ENCODE measurements at regions not wholly inside any gene's neighbourhood (a gene's known extent, or its start where the extent isn't known, plus 50 kb on each side); places are given as distances from the start of the nearest gene placed in this dataset.

DNA sequence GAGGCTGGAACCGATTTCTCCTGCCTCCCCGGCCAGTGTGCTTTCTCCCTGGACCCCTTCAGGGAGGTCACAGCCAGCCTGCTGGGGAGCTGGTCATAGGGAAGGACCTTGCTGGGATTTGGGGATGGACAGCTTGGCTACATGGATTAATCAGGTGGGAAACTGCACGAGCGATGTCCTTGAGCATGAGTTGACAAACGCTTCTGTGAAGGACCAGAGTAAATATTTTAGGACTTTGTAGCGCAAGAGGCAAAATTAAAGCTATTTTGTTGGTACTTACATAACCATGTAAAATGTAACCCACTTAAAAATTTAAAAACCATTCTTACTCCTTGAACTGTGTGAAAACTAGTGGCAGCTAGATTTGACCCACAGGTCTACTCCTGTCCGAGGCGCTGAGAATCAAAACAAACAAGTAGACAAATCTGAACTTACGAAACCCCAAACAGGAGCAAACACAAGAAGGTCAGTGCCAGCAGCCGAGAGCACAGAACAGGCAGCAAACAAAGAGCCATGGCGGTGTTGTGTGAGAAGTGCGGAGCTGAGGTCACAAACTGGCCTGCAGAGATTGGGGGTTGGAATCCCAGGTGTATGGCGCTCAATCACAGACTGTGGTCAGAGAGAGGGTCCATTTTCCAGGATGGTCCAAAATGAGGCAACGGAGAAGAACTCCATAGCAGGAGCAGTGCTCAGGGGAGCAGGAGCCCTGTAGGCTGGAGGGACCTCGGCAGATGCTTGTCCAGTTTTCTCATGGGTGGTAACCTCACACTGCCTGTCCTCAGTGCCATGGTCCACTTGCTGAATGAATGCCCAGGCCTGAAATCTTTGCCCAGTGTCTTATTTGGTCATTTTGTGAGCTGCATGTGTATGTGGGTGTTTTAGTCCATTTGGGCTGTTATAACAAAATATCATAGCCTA, 79.2 kb upstream of the CLMN start:
- no TSS peak for BruUV-seq (replicated peaks)
- ChIA-PET POLR2A (no interaction called here), SMC1A (ENCODE audit: uncharacterized antibody, unreplicated experiment) (interaction anchor here (0.6 to 1.1 kb wide), 2 partner anchors 36 to 458 kb away, joined by 3 to 4 read pairs; no protein-coding TSS in a partner anchor), CTCF (no interaction called here), RAD21 (ENCODE audit: unreplicated experiment) (no interaction called here)
- Histone ChIP-seq H3K4me2 (ENCODE audit: control insufficient read depth, insufficient read depth) (no peak overlapping the region), H3K27me3 (replicated peaks in 1 of 2; ENCODE audit: control insufficient read depth in 2 of 2, insufficient read depth in 2 of 2, low read length in 1 of 2) (no peaks in the 10 kb centered on the region), H3K79me2 (ENCODE audit: control insufficient read depth, insufficient read depth, low read length) (no peaks in the 10 kb centered on the region), H2AFZ (ENCODE audit: control insufficient read depth, low read depth, low read length) (no peak overlapping the region), H3K36me3 (ENCODE audit: control insufficient read depth in 2 of 2, insufficient read depth in 2 of 2, low read length in 1 of 2) (no peaks in the 10 kb centered on the region), H4K20me1 (ENCODE audit: control insufficient read depth, insufficient read depth) (no peaks in the 10 kb centered on the region), H3K9me3 (replicated peaks; ENCODE audit: control insufficient read depth, insufficient read depth, low read length) (no peaks in the 10 kb centered on the region), H3K27ac (ENCODE audit: control insufficient read depth, insufficient read depth) (no peak overlapping the region), H3K4me3 (no peak overlapping the region), H3K4me1 (ENCODE audit: control insufficient read depth, insufficient read depth, low read length) (peaks cover 8% of the 10 kb centered on the region), H3K9ac (ENCODE audit: control insufficient read depth, insufficient read depth, low read length) (no peak overlapping the region)
- ATAC-seq = no peak
- in situ Hi-C loops (cut with MboI) = loop anchor here (25.0 kb wide), 1 partner anchor 712 kb away; no protein-coding TSS in a partner anchor
- no peak for DNase-seq (ENCODE audit: low read depth, low spot score)
- intact Hi-C loops (cut with micrococcal nuclease; ENCODE audit: unreplicated experiment) = no loop called here
- FAIRE-seq = no peak
- WGBS (ENCODE audit: insufficient coverage, insufficient replicate concordance, low lambda C conversion rate, missing lambda C conversion rate) = 85% methylated on average over 15 of the region's 15 CpGs
- TF ChIP-seq, protein P1, sequence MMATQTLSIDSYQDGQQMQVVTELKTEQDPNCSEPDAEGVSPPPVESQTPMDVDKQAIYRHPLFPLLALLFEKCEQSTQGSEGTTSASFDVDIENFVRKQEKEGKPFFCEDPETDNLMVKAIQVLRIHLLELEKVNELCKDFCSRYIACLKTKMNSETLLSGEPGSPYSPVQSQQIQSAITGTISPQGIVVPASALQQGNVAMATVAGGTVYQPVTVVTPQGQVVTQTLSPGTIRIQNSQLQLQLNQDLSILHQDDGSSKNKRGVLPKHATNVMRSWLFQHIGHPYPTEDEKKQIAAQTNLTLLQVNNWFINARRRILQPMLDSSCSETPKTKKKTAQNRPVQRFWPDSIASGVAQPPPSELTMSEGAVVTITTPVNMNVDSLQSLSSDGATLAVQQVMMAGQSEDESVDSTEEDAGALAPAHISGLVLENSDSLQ (IDR thresholded peaks at IDR 0.05) = no peak
- no peak for TF ChIP-seq FOXM1 (IDR thresholded peaks at IDR 0.05; ENCODE audit: low read depth, low read length)
- TF ChIP-seq, protein P2, sequence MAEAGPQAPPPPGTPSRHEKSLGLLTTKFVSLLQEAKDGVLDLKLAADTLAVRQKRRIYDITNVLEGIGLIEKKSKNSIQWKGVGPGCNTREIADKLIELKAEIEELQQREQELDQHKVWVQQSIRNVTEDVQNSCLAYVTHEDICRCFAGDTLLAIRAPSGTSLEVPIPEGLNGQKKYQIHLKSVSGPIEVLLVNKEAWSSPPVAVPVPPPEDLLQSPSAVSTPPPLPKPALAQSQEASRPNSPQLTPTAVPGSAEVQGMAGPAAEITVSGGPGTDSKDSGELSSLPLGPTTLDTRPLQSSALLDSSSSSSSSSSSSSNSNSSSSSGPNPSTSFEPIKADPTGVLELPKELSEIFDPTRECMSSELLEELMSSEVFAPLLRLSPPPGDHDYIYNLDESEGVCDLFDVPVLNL (IDR thresholded peaks at IDR 0.05; ENCODE audit: low read depth, low read length) = no peak

DNA sequence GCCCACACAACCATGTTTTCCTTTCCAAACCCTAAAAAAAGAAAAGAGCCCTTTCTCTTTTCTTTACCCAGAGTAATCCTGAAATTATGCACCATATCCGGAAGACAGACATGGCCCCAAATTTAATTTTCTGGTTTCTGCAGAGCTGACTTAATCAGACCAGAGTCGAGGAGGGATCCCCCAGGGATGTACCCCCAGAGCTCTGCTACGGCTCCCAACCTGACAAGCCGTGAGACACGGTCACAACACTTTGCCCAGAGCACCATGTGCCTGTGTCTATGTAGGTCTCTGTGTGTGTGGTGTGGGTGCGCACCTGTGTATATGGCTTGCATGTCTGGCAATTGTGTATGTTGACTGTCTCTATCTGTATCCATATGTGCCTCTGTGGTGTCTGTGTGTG, 77.6 kb upstream of the CLMN start:
- BruUV-seq (replicated peaks) = no TSS peak

More for the DNA sequence above, 77.6 kb upstream of the CLMN start:
- intact Hi-C loops (cut with micrococcal nuclease; ENCODE audit: unreplicated experiment) = no loop called here
- Histone ChIP-seq H3K9me3 (replicated peaks; ENCODE audit: control insufficient read depth, insufficient read depth, low read length) (no peaks in the 10 kb centered on the region), H3K4me3 (no peak overlapping the region), H2AFZ (ENCODE audit: control insufficient read depth, low read depth, low read length) (no peak overlapping the region), H3K79me2 (ENCODE audit: control insufficient read depth, insufficient read depth, low read length) (no peaks in the 10 kb centered on the region), H3K27ac (ENCODE audit: control insufficient read depth, insufficient read depth) (no peak overlapping the region), H3K27me3 (replicated peaks in 1 of 2; ENCODE audit: control insufficient read depth in 2 of 2, insufficient read depth in 2 of 2, low read length in 1 of 2) (no peaks in the 10 kb centered on the region), H4K20me1 (ENCODE audit: control insufficient read depth, insufficient read depth) (no peaks in the 10 kb centered on the region), H3K9ac (ENCODE audit: control insufficient read depth, insufficient read depth, low read length) (no peak overlapping the region), H3K4me2 (ENCODE audit: control insufficient read depth, insufficient read depth) (no peak overlapping the region), H3K4me1 (ENCODE audit: control insufficient read depth, insufficient read depth, low read length) (peaks cover 8% of the 10 kb centered on the region), H3K36me3 (ENCODE audit: control insufficient read depth in 2 of 2, insufficient read depth in 2 of 2, low read length in 1 of 2) (no peaks in the 10 kb centered on the region)
- ChIA-PET POLR2A (no interaction called here), RAD21 (ENCODE audit: unreplicated experiment) (no interaction called here), CTCF (no interaction called here), SMC1A (ENCODE audit: uncharacterized antibody, unreplicated experiment) (no interaction called here)
- TF ChIP-seq NFYB (IDR thresholded peaks at IDR 0.05; ENCODE audit: insufficient read depth, low read depth, low read length) = no peak
- in situ Hi-C loops (cut with MboI) = loop anchor here (25.0 kb wide), 1 partner anchor 710 kb away; no protein-coding TSS in a partner anchor
- WGBS (ENCODE audit: insufficient coverage, insufficient replicate concordance, low lambda C conversion rate, missing lambda C conversion rate) = 66% methylated on average over 6 of the region's 6 CpGs
- DNase-seq (ENCODE audit: low read depth, low spot score) = no peak
- ATAC-seq = no peak
- no peak for FAIRE-seq

All from GM12878 (cell line).